ENCODE measurements at regions not wholly inside any gene's neighbourhood (a gene's known extent, or its start where the extent isn't known, plus 50 kb on each side); places are given as distances from the start of the nearest gene placed in this dataset.

DNA sequence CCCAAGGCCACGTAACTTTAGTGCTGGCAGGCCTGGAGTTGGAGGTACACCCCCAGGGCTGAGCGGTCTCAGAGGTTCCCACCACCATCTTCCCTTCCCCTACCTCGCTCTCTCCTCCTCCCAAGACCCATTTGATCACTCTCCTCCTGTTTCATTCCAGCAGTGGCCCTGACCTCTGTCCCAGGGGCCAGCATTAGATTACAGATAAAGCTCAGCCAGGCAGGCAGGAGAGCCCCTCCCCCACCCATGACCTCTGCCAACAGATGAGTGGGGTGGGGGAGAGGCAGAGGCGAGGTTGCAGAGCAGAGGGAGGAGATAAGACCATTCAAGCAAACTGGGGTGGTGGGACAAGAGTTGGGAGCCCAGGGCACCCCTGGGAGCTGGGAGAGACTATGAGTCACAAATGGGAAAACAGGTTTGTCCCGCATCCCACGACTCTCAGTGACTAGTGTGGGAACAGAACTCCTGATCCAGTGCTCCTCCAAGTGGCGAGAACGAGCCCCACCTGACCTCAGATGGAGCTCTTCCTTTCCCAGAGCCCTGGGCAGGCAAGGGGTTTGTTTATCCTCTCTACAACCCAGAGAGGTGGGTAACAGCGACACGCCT lies 367.9 kb downstream of the MN1 start:
- no peak overlapping the region for H3K27ac ChIP-seq
- no peak overlapping the region for H3K4me3 ChIP-seq
- DNase-seq (ENCODE audit: low read depth in 1 of 2, low spot score in 1 of 2): peak in 1 of 2 donors; percentile 43
- TF ChIP-seq, protein P1, sequence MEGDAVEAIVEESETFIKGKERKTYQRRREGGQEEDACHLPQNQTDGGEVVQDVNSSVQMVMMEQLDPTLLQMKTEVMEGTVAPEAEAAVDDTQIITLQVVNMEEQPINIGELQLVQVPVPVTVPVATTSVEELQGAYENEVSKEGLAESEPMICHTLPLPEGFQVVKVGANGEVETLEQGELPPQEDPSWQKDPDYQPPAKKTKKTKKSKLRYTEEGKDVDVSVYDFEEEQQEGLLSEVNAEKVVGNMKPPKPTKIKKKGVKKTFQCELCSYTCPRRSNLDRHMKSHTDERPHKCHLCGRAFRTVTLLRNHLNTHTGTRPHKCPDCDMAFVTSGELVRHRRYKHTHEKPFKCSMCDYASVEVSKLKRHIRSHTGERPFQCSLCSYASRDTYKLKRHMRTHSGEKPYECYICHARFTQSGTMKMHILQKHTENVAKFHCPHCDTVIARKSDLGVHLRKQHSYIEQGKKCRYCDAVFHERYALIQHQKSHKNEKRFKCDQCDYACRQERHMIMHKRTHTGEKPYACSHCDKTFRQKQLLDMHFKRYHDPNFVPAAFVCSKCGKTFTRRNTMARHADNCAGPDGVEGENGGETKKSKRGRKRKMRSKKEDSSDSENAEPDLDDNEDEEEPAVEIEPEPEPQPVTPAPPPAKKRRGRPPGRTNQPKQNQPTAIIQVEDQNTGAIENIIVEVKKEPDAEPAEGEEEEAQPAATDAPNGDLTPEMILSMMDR (IDR thresholded peaks at IDR 0.05; ENCODE audit: low read depth, low read length): no peak
- H3K9me3 ChIP-seq (ENCODE audit: low read depth): no peaks in the 10 kb centered on the region
- no peaks in the 10 kb centered on the region for H3K27me3 ChIP-seq
- no peaks in the 10 kb centered on the region for H3K36me3 ChIP-seq
- peaks cover 30% of the 10 kb centered on the region for H3K4me1 ChIP-seq (ENCODE audit: low read depth)

DNA sequence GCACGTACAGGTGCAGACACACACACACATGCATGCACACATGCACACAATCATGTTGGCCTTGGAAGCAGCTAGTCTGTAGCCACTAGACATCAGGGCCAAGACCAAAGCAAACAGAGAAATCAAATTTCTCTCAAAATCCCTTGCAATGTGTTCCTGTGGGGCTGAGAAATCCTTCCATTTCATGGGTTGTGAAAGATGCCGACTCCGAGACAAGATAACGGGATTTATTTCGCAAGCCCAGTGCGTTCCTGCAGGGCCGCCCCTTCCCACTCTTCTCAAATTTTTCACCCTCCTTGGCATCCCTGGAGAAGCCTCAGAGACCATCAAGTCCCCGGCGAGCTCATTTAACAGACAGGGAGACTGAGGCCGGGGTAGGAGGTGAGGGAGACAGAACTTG lies 366.7 kb downstream of the MN1 start:
- TF ChIP-seq, protein P1 (IDR thresholded peaks at IDR 0.05; ENCODE audit: low read depth, low read length): no peak
- Histone ChIP-seq H3K27ac (no peak overlapping the region), H3K9me3 (ENCODE audit: low read depth) (no peaks in the 10 kb centered on the region), H3K36me3 (no peaks in the 10 kb centered on the region), H3K4me3 (no peak overlapping the region), H3K27me3 (no peaks in the 10 kb centered on the region), H3K4me1 (ENCODE audit: low read depth) (peaks cover 35% of the 10 kb centered on the region)
- DNase-seq (ENCODE audit: low read depth in 1 of 2, low spot score in 1 of 2): peak in 1 of 2 donors; percentile 71

DNA sequence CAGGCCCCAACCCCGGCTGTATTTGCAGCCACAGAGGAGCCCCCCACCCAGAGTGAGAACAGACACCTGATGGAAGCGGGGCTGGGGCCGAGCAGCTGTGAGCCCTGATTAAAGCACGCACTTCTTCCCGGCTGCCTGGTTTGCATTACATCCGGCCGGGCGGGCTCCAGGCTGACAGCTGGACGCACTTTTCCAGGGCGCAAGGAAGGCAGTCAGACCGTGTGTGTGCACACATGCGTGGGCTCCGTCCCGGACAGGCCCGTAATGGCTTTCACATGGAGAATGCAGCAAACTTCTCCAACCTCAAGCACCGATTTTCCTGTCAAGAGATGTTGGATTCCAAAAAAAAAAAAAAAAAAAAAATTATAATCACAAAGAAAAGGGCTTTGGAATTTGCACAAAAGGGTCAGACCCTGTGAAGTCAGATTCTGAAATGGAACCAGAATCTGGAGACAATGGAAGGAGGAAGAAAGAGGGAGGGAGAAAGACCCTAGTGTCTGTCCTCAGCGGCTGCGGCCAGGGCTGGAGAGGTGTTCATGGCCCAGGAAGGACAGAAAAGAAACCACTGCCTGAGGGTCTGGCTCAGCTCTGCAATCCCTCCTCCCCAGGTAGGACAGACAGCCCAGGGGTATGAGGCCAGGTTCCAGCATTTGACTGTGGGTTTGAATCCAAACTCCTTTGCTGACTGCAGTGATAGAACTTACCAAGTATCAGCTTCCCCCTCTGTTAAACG lies 365.5 kb downstream of the MN1 start:
- DNase-seq (ENCODE audit: low read depth in 1 of 2, low spot score in 1 of 2): peak; percentile 51 to 86
- Histone ChIP-seq H3K27me3 (no peaks in the 10 kb centered on the region), H3K4me3 (no peak overlapping the region), H3K4me1 (ENCODE audit: low read depth) (peaks cover 30% of the 10 kb centered on the region), H3K36me3 (no peaks in the 10 kb centered on the region), H3K9me3 (ENCODE audit: low read depth) (no peaks in the 10 kb centered on the region), H3K27ac (peak overlapping the region; percentile 20)
- TF ChIP-seq, protein P1 (IDR thresholded peaks at IDR 0.05; ENCODE audit: low read depth, low read length): no peak

- DNase-seq (ENCODE audit: low read depth in 1 of 2, low spot score in 1 of 2): no peak
- Histone ChIP-seq H3K4me3 (no peak overlapping the region), H3K36me3 (no peaks in the 10 kb centered on the region), H3K9me3 (ENCODE audit: low read depth) (no peaks in the 10 kb centered on the region), H3K27me3 (no peaks in the 10 kb centered on the region), H3K4me1 (ENCODE audit: low read depth) (peaks cover 25% of the 10 kb centered on the region), H3K27ac (no peak overlapping the region)
- TF ChIP-seq, protein P1 (IDR thresholded peaks at IDR 0.05; ENCODE audit: low read depth, low read length): no peak
Observed at GRCh38 chr22:27436591-27436990, 365.0 kb downstream of the MN1 start.

GRCh38 chr22:27437570-27437969 lies 364.0 kb downstream of the MN1 start:
- no peaks in the 10 kb centered on the region for H3K9me3 ChIP-seq (ENCODE audit: low read depth)
- no peak overlapping the region for H3K27ac ChIP-seq
- peaks cover 32% of the 10 kb centered on the region for H3K4me1 ChIP-seq (ENCODE audit: low read depth)
- TF ChIP-seq, protein P1 (IDR thresholded peaks at IDR 0.05; ENCODE audit: low read depth, low read length): no peak
- no peaks in the 10 kb centered on the region for H3K27me3 ChIP-seq
- DNase-seq (ENCODE audit: low read depth in 1 of 2, low spot score in 1 of 2): no peak
- H3K36me3 ChIP-seq: no peaks in the 10 kb centered on the region
- H3K4me3 ChIP-seq: no peak overlapping the region

Data from cardiac muscle cell (in vitro differentiated cells and primary cell).